K562 (cell line): ENCODE measurements at regions not wholly inside any gene's neighbourhood (a gene's known extent, or its start where the extent isn't known, plus 50 kb on each side); places are given as distances from the start of the nearest gene placed in this dataset.

Source experiments
- ATAC-seq: fragments of 200-7000 bp; cut with Tn5 transposase; 3 replicates; pipeline ENCODE4 v1.9.1; 2020; ENCODE audit warnings: moderate library complexity
- BruUV-seq: library from RNA; stranded (reverse); fragments of 400-500 nt; replicated peaks from 2 replicates; lab custom pipeline; 2021; lab: Mats Ljungman, UMichigan
- CTCF ChIA-PET: fragments of 300-600 bp; formaldehyde crosslinking; extraction: SDS; loops from one replicate; lab custom pipeline; 2021; ENCODE audit warnings: low intra/inter-chr PET ratio; lab: Yijun Ruan, JAX
- POLR2A ChIA-PET: fragments of 300-600, 350-650 bp; sonication (Branson Sonifier 250); formaldehyde crosslinking; extraction: SDS; loops from one replicate; lab custom pipeline; 2021; ENCODE audit warnings: antibody characterized with exemption, inconsistent platforms; lab: Yijun Ruan, JAX
- DNase-seq, 4 experiments: peaks; one replicate each; pipeline versions ENCODE4 v3.0.0 to v3.0.0-alpha.2; 2011 to 2018; ENCODE audit warnings: low spot score in 3 of 4, mixed read lengths in 3 of 4; ENCODE audit errors: extremely low read depth in 1 of 4
- FAIRE-seq: peaks from 2 replicates; lab custom pipeline; 2011; peaks lifted over from hg19 to GRCh38; lab: Jason Lieb, UNC
- H2AFZ ChIP-seq: 2 replicates; pipeline ENCODE4 v1.6.0; 2011; ENCODE audit warnings: low read depth, low read length, control low read depth, inconsistent platforms
- H3K27ac ChIP-seq: fragments of 200-600 bp; 3 replicates; pipeline ENCODE4 v1.8.0; 2011; ENCODE audit warnings: low read depth, mild to moderate bottlenecking, control low read depth, inconsistent platforms, low read length, moderate library complexity, mixed read lengths; ENCODE audit errors: extremely low read depth
- H3K27me3 ChIP-seq, 2 experiments: fragments of 300-600 bp in 1 of 2; 2 replicates in 1 of 2; 3 replicates in 1 of 2; pipeline versions ENCODE4 v1.6.0 to v1.8.0; 2011; ENCODE audit warnings: inconsistent platforms in 2 of 2, low read length in 2 of 2, mild to moderate bottlenecking in 1 of 2, mixed read lengths in 1 of 2, moderate library complexity in 1 of 2; ENCODE audit not compliant: control insufficient read depth in 2 of 2, insufficient read depth in 2 of 2
- H3K36me3 ChIP-seq: fragments of 300-600 bp; 3 replicates; pipeline ENCODE4 v1.8.0; 2011; ENCODE audit warnings: mild to moderate bottlenecking, low read length, inconsistent platforms; ENCODE audit not compliant: control insufficient read depth, insufficient read depth
- H3K4me1 ChIP-seq, 2 experiments: fragments of 200-600 bp in 1 of 2; replicated peaks in 1 of 2; 2 replicates in 1 of 2; 3 replicates in 1 of 2; pipeline versions ENCODE4 v1.5.1 to v1.8.0; 2011; ENCODE audit warnings: inconsistent platforms in 2 of 2, low read length in 2 of 2, mild to moderate bottlenecking in 1 of 2, mixed read lengths in 1 of 2, moderate library complexity in 1 of 2; ENCODE audit not compliant: control insufficient read depth in 2 of 2, insufficient read depth in 2 of 2
- H3K4me2 ChIP-seq: 2 replicates; pipeline ENCODE4 v1.6.1; 2011; ENCODE audit warnings: low read length, control low read depth, inconsistent platforms, mixed read lengths; ENCODE audit not compliant: insufficient read depth
- H3K4me3 ChIP-seq: fragments of 200-600 bp; sonication (generic), shearing (Covaris generic); 2 replicates; pipeline ENCODE4 v1.5.1; 2016; ENCODE audit warnings: control low read depth, inconsistent platforms
- H3K79me2 ChIP-seq: fragments of 200-600 bp; 3 replicates; pipeline ENCODE4 v1.8.0; 2011; ENCODE audit warnings: low read length, inconsistent platforms; ENCODE audit not compliant: control insufficient read depth, insufficient read depth
- H3K9ac ChIP-seq, 2 experiments: 2 replicates each; pipeline versions ENCODE4 v1.6.0 to v1.6.1; 2011; ENCODE audit warnings: low read depth in 2 of 2, low read length in 2 of 2, control low read depth in 1 of 2, inconsistent platforms in 1 of 2, mild to moderate bottlenecking in 1 of 2, mixed read lengths in 1 of 2; ENCODE audit not compliant: insufficient read depth in 1 of 2
- H3K9me1 ChIP-seq: one replicate; pipeline ENCODE4 v1.6.0; 2011; ENCODE audit warnings: inconsistent platforms, mild to moderate bottlenecking, low read length, moderate library complexity; ENCODE audit not compliant: control insufficient read depth, insufficient read depth
- H3K9me3 ChIP-seq: replicated peaks from 2 replicates; pipeline ENCODE4 v1.5.1; 2011; ENCODE audit warnings: low read depth, low read length, inconsistent platforms; ENCODE audit not compliant: control insufficient read depth, insufficient read depth
- H4K20me1 ChIP-seq: replicated peaks from 2 replicates; pipeline ENCODE4 v1.6.1; 2011; ENCODE audit warnings: low read length, inconsistent platforms, mixed read lengths; ENCODE audit not compliant: control insufficient read depth, insufficient read depth
- ARID1B ChIP-seq: fragments of 450-650 bp; IDR thresholded peaks from 2 replicates; pipeline ENCODE4 v1.6.1; 2016; ENCODE audit warnings: antibody characterized with exemption, mild to moderate bottlenecking, inconsistent platforms
- BRCA1 ChIP-seq, 2 experiments: fragments of 450-650 bp in 1 of 2; sonication (generic) in 1 of 2; formaldehyde crosslinking in 1 of 2; IDR thresholded peaks; 2 replicates each; pipeline versions ENCODE4 v1.5.0 to v1.6.1; 2017 to 2020; ENCODE audit warnings: mild to moderate bottlenecking in 1 of 2, missing genetic modification reagents in 1 of 2
- BRD9 ChIP-seq: fragments of 450-650 bp; IDR thresholded peaks from 2 replicates; pipeline ENCODE4 v1.6.1; 2018; ENCODE audit warnings: low read depth; ENCODE audit not compliant: partially characterized antibody
- KLF16 ChIP-seq: IDR thresholded peaks from 2 replicates; pipeline ENCODE4 v1.6.1; 2016; ENCODE audit warnings: antibody characterized with exemption
- L3MBTL2 ChIP-seq: fragments of 450-650 bp; IDR thresholded peaks from 2 replicates; pipeline ENCODE4 v1.6.1; 2016; ENCODE audit warnings: mild to moderate bottlenecking, moderate library complexity
- SAFB2 ChIP-seq: fragments of 200-400 bp; formaldehyde crosslinking; IDR thresholded peaks from 2 replicates; pipeline ENCODE4 v1.6.1; 2018; ENCODE audit warnings: borderline replicate concordance, low read length, low read depth, moderate library complexity; ENCODE audit not compliant: severe bottlenecking
- SMARCA5 ChIP-seq: fragments of 450-650 bp; IDR thresholded peaks from 2 replicates; pipeline ENCODE4 v1.6.1; 2016
- TCF7 ChIP-seq: sonication (generic); IDR thresholded peaks from 2 replicates; pipeline ENCODE4 v1.6.1; 2016; ENCODE audit warnings: antibody characterized with exemption, borderline replicate concordance
- ZFP1 ChIP-seq: fragments of 450-650 bp; formaldehyde crosslinking; IDR thresholded peaks from 2 replicates; pipeline ENCODE4 v1.4.0; 2020; ENCODE audit warnings: mild to moderate bottlenecking, mixed read lengths
- WGBS: fragments of 100-300 bp; shearing (Covaris generic); methylation state at CpG from one replicate; pipeline ENCODE4 v1.1.6; 2016; ENCODE audit warnings: low coverage, mixed read lengths; ENCODE audit not compliant: insufficient coverage; ENCODE audit errors: missing lambda C conversion rate; 5-methylcytosine and 5-hydroxymethylcytosine counted together
- in situ Hi-C: fragments of 300-500 bp; cut with MboI; formaldehyde crosslinking; loops from 4 replicates; pipeline ENCODE4 v1.15.0; 2018; ENCODE audit warnings: inconsistent platforms, mixed read lengths
- intact Hi-C: fragments of 100-400 bp; cut with micrococcal nuclease; formaldehyde crosslinking; loops from 2 replicates; pipeline ENCODE4 v1.14.2; 2022
- TF ChIP-seq, protein P1 (sequence below): fragments of 250-450 bp; sonication (Bioruptor Pico); IDR thresholded peaks from 2 replicates; pipeline ENCODE4 v1.8.0; 2021; ENCODE audit warnings: moderate library complexity, mild to moderate bottlenecking, inconsistent platforms

DNA sequence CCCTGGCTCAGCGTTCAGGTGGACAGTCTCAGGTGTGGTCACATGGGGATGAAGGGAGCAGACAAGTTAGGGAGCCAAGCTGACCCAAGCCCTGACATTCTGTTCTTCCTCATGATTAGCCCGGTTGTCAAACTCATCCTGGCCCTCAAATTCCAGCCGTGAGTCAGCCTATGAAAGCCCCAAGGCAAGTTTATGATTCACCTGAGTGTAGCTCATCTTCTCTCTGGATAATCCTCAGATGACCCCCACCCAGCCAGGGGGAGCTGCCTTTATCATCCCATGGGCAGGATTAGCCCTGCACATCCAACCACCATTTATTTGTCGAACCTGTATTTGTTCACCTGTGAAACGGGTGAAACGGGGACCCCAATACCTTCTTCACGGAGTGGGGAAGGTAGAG, 161.9 kb downstream of the DHX35 start:
- H4K20me1 ChIP-seq, result no peaks in the 10 kb centered on the region
- WGBS, result 2% methylated on average over 7 of the region's 7 CpGs
- H3K27ac ChIP-seq, result no peak overlapping the region
- no peaks in the 10 kb centered on the region for H3K36me3 ChIP-seq
- ATAC-seq, result no peak
- H3K9me1 ChIP-seq, result no peaks in the 10 kb centered on the region
- no peaks in the 10 kb centered on the region for H3K4me1 ChIP-seq
- CTCF ChIA-PET, result no interaction called here
- no peak overlapping the region for H2AFZ ChIP-seq
- in situ Hi-C loops, result no loop called here
- peaks cover 0 to 13% of the 10 kb centered on the region in 2 experiments; a peak in 2 of 5 replicates for H3K27me3 ChIP-seq
- POLR2A ChIA-PET, result interaction anchor here (1.3 to 1.5 kb wide), 2 partner anchors 8 to 16 kb away, joined by 3 to 4 read pairs; no protein-coding TSS in a partner anchor
- BruUV-seq, result no TSS peak
- no peak overlapping the region for H3K9ac ChIP-seq
- H3K79me2 ChIP-seq, result no peaks in the 10 kb centered on the region
- FAIRE-seq, result no peak
- no peak for DNase-seq
- TF ChIP-seq TCF7 (no peak), KLF16 (no peak), SMARCA5 (no peak), BRCA1 (IDR thresholded peaks at IDR 0.05) (no peak), BRCA1 (CRISPR knock-in tag; IDR thresholded peaks at IDR 0.05) (no peak), ARID1B (no peak), BRD9 (no peak), SAFB2 (no peak), ZFP1 (no peak), L3MBTL2 (no peak)
- TF ChIP-seq, protein P1, sequence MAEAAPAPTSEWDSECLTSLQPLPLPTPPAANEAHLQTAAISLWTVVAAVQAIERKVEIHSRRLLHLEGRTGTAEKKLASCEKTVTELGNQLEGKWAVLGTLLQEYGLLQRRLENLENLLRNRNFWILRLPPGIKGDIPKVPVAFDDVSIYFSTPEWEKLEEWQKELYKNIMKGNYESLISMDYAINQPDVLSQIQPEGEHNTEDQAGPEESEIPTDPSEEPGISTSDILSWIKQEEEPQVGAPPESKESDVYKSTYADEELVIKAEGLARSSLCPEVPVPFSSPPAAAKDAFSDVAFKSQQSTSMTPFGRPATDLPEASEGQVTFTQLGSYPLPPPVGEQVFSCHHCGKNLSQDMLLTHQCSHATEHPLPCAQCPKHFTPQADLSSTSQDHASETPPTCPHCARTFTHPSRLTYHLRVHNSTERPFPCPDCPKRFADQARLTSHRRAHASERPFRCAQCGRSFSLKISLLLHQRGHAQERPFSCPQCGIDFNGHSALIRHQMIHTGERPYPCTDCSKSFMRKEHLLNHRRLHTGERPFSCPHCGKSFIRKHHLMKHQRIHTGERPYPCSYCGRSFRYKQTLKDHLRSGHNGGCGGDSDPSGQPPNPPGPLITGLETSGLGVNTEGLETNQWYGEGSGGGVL (CRISPR knock-in tag), result no peak
- no peak overlapping the region for H3K4me2 ChIP-seq
- H3K4me3 ChIP-seq, result no peak overlapping the region
- intact Hi-C loops, result no loop called here
- no peaks in the 10 kb centered on the region for H3K9me3 ChIP-seq
